IMR-90 (cell line): ENCODE measurements at regions not wholly inside any gene's neighbourhood (a gene's known extent, or its start where the extent isn't known, plus 50 kb on each side); places are given as distances from the start of the nearest gene placed in this dataset.

Experiments used
- ATAC-seq: fragments of 200-7000 bp; cut with Tn5 transposase; 2 replicates; pipeline ENCODE4 v1.9.1; 2020; ENCODE audit warnings: low read depth, mild to moderate bottlenecking, moderate library complexity
- BruUV-seq: library from RNA; stranded (reverse); fragments of 400-500 nt; replicated peaks from 2 replicates; lab custom pipeline; 2021; lab: Mats Ljungman, UMichigan
- CTCF ChIA-PET: fragments of 300-600 bp; formaldehyde crosslinking; extraction: SDS; loops from one replicate; lab custom pipeline; 2021; ENCODE audit warnings: antibody characterized with exemption; lab: Yijun Ruan, JAX
- POLR2A ChIA-PET: fragments of 300-600 bp; sonication (Branson Sonifier 250); formaldehyde crosslinking; loops from one replicate; lab custom pipeline; 2022; ENCODE audit warnings: antibody characterized with exemption; ENCODE audit not compliant: unreplicated experiment; lab: Charles Lee
- DNase-seq: peaks from one replicate; pipeline ENCODE4 v3.0.0; 2013
- H2AFZ ChIP-seq: replicated peaks from 2 replicates; pipeline ENCODE3; 2013; ENCODE audit warnings: low read length, mild to moderate bottlenecking; ENCODE audit not compliant: poor library complexity
- H2AK5ac ChIP-seq: 2 replicates; pipeline ENCODE4 v1.6.1; 2013; ENCODE audit warnings: low read depth, low read length, inconsistent platforms
- H2AK9ac ChIP-seq: replicated peaks from 2 replicates; pipeline ENCODE3; 2013; ENCODE audit warnings: mild to moderate bottlenecking, low read depth, low read length, moderate library complexity; ENCODE audit not compliant: poor library complexity
- H2BK120ac ChIP-seq: 2 replicates; pipeline ENCODE4 v1.6.1; 2013; ENCODE audit warnings: low read depth, low read length, inconsistent platforms
- H2BK15ac ChIP-seq: 3 replicates; pipeline ENCODE4 v1.6.1; 2013; ENCODE audit warnings: low read depth, low read length, inconsistent platforms
- H2BK20ac ChIP-seq: 2 replicates; pipeline ENCODE4 v1.6.1; 2013; ENCODE audit warnings: low read depth, mild to moderate bottlenecking, inconsistent platforms, low read length, moderate library complexity
- H2BK5ac ChIP-seq: 2 replicates; pipeline ENCODE4 v1.6.1; 2013; ENCODE audit warnings: mild to moderate bottlenecking, low read depth, low read length, inconsistent platforms; ENCODE audit not compliant: poor library complexity, severe bottlenecking
- H3K14ac ChIP-seq: replicated peaks from 2 replicates; pipeline ENCODE4 v1.6.1; 2013; ENCODE audit warnings: low read depth, low read length, inconsistent platforms
- H3K18ac ChIP-seq: 2 replicates; pipeline ENCODE4 v1.6.1; 2013; ENCODE audit warnings: low read depth, low read length, control low read depth
- H3K23ac ChIP-seq: 2 replicates; pipeline ENCODE4 v1.6.1; 2013; ENCODE audit warnings: low read depth, low read length, inconsistent platforms
- H3K27ac ChIP-seq: 2 replicates; pipeline ENCODE4 v1.5.1; 2013; ENCODE audit warnings: mild to moderate bottlenecking, control low read depth, low read length; ENCODE audit not compliant: insufficient read depth
- H3K27me3 ChIP-seq: 2 replicates; pipeline ENCODE4 v1.6.1; 2013; ENCODE audit warnings: low read length; ENCODE audit not compliant: control insufficient read depth, insufficient read depth
- H3K36me3 ChIP-seq: 2 replicates; pipeline ENCODE4 v1.6.1; 2013; ENCODE audit warnings: low read length, mixed read lengths; ENCODE audit not compliant: control insufficient read depth, insufficient read depth
- H3K4ac ChIP-seq: 2 replicates; pipeline ENCODE4 v1.6.1; 2013; ENCODE audit warnings: low read depth, low read length, inconsistent platforms
- H3K4me1 ChIP-seq: 2 replicates; pipeline ENCODE4 v1.6.1; 2013; ENCODE audit warnings: low read length, mixed read lengths; ENCODE audit not compliant: control insufficient read depth, insufficient read depth
- H3K4me2 ChIP-seq: 2 replicates; pipeline ENCODE4 v1.6.1; 2013; ENCODE audit warnings: low read depth, mild to moderate bottlenecking, control low read depth, low read length, moderate library complexity
- H3K4me3 ChIP-seq: 2 replicates; pipeline ENCODE4 v1.5.1; 2013; ENCODE audit warnings: low read depth, mild to moderate bottlenecking, control low read depth, low read length, moderate library complexity; ENCODE audit not compliant: insufficient read depth
- H3K56ac ChIP-seq: 2 replicates; pipeline ENCODE4 v1.6.1; 2013; ENCODE audit warnings: low read length, inconsistent platforms; ENCODE audit not compliant: insufficient read depth; ENCODE audit errors: extremely low read depth
- H3K79me1 ChIP-seq, 2 experiments: 2 replicates each; pipeline ENCODE4 v1.6.1; 2013; ENCODE audit warnings: low read length in 2 of 2, inconsistent platforms in 1 of 2, low read depth in 1 of 2
- H3K9ac ChIP-seq: 2 replicates; pipeline ENCODE4 v1.6.1; 2013; ENCODE audit warnings: low read depth, low read length, control low read depth
- H3K9me1 ChIP-seq: 2 replicates; pipeline ENCODE4 v1.6.1; 2013; ENCODE audit warnings: low read length, inconsistent platforms; ENCODE audit not compliant: insufficient read depth
- H3K9me3 ChIP-seq: 2 replicates; pipeline ENCODE4 v1.6.1; 2013; ENCODE audit warnings: low read length; ENCODE audit not compliant: control insufficient read depth, insufficient read depth
- H4K20me1 ChIP-seq: 2 replicates; pipeline ENCODE4 v1.6.1; 2013; ENCODE audit warnings: low read length, inconsistent platforms; ENCODE audit not compliant: insufficient read depth
- H4K5ac ChIP-seq: 2 replicates; pipeline ENCODE4 v1.6.1; 2013; ENCODE audit warnings: mild to moderate bottlenecking, low read depth, low read length, control low read depth
- H4K8ac ChIP-seq, 2 experiments: 2 replicates each; pipeline ENCODE4 v1.6.1; 2013; ENCODE audit warnings: low read depth in 2 of 2, low read length in 2 of 2, control low read depth in 1 of 2, inconsistent platforms in 1 of 2
- H4K91ac ChIP-seq: 2 replicates; pipeline ENCODE4 v1.6.1; 2013; ENCODE audit warnings: low read depth, low read length, inconsistent platforms; ENCODE audit not compliant: insufficient read depth
- CEBPB ChIP-seq: IDR thresholded peaks from 2 replicates; pipeline ENCODE4 v1.6.1; 2012; ENCODE audit warnings: low read depth, low read length, improper control_type of control experiment
- CHD1 ChIP-seq: IDR thresholded peaks from 2 replicates; pipeline ENCODE4 v1.6.1; 2012; ENCODE audit warnings: low read depth, low read length, improper control_type of control experiment
- FOS ChIP-seq: fragments of 150-350 bp; IDR thresholded peaks from 2 replicates; pipeline ENCODE4 v1.6.1; 2016; ENCODE audit warnings: low read depth, low read length
- MAFK ChIP-seq: IDR thresholded peaks from 2 replicates; pipeline ENCODE4 v1.6.1; 2012; ENCODE audit warnings: low read depth, low read length, improper control_type of control experiment
- MAZ ChIP-seq: IDR thresholded peaks from 2 replicates; pipeline ENCODE4 v1.6.1; 2012; ENCODE audit warnings: low read depth, mild to moderate bottlenecking, low read length, improper control_type of control experiment, moderate library complexity, borderline replicate concordance
- MXI1 ChIP-seq: IDR thresholded peaks from 2 replicates; pipeline ENCODE4 v1.6.1; 2012; ENCODE audit warnings: low read depth, mild to moderate bottlenecking, low read length, moderate library complexity, borderline replicate concordance
- RAD21 ChIP-seq: IDR thresholded peaks from 2 replicates; pipeline ENCODE4 v1.6.1; 2012; ENCODE audit warnings: low read length, improper control_type of control experiment
- SMC3 ChIP-seq: fragments of 150-350 bp; IDR thresholded peaks from 2 replicates; pipeline ENCODE4 v1.6.1; 2016; ENCODE audit warnings: low read depth, mild to moderate bottlenecking, antibody characterized with exemption, low read length, moderate library complexity
- WGBS, 2 experiments: methylation state at CpG; one replicate each; pipeline versions ENCODE4 v1.1.5 to v1.1.7; 2013; ENCODE audit warnings: missing lambda C conversion rate in 2 of 2; ENCODE audit not compliant: insufficient read length in 1 of 2; ENCODE audit errors: extremely low coverage in 2 of 2; 5-methylcytosine and 5-hydroxymethylcytosine counted together
- dilution Hi-C: fragments of 300-500 bp; cut with HindIII; formaldehyde crosslinking; loops from one replicate; pipeline ENCODE4 v1.14.3; 2018; ENCODE audit warnings: low sequenced_read_pairs; ENCODE audit not compliant: unreplicated experiment
- in situ Hi-C: fragments of 300-500 bp; cut with MboI; formaldehyde crosslinking; loops from 3 replicates; pipeline ENCODE4 v1.14.3; 2019; ENCODE audit warnings: low sequenced_read_pairs, inconsistent platforms, mixed read lengths
- intact Hi-C: fragments of 100-400 bp; cut with micrococcal nuclease; formaldehyde crosslinking; loops from 2 replicates; pipeline ENCODE4 v1.10.0; 2022
- TF ChIP-seq, protein P1 (sequence below): fragments of 150-350 bp; IDR thresholded peaks from 2 replicates; pipeline ENCODE4 v1.6.1; 2016; ENCODE audit warnings: low read depth, mild to moderate bottlenecking, low read length, moderate library complexity, borderline replicate concordance

DNA sequence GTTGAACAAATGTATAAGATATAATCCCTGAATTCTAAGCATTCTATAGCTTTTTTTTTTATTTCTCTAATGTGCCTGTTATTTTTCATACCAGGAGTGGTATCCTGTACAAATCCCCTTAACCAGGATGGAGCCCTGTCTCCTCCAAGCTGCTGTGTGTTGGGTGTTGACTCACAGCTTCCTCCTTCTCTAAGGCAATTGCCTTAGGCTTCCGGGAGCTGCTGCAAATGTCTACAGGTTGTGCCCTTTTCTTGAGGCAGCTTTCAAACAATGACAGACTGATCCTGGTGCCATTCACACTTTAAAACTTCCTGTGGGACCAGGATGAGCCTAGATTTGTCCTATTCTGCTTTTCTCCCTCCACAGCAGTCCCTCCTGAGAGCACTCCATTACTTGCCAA is 173.2 kb downstream of the BTBD3 start:
- Histone ChIP-seq H3K9ac (no peak overlapping the region), H3K4me1 (no peaks in the 10 kb centered on the region), H3K56ac (no peak overlapping the region), H3K9me3 (no peaks in the 10 kb centered on the region), H2BK20ac (no peak overlapping the region), H2BK15ac (no peak overlapping the region), H2BK120ac (no peak overlapping the region), H3K9me1 (no peaks in the 10 kb centered on the region), H3K36me3 (no peaks in the 10 kb centered on the region), H3K23ac (no peak overlapping the region), H3K14ac (no peak overlapping the region), H2AK9ac (no peak overlapping the region), H3K18ac (no peak overlapping the region), H3K79me1 (no peaks in the 10 kb centered on the region), H3K27me3 (no peaks in the 10 kb centered on the region), H3K4ac (no peak overlapping the region), H3K4me3 (no peak overlapping the region), H3K27ac (no peak overlapping the region), H3K4me2 (no peak overlapping the region), H2BK5ac (no peak overlapping the region), H4K91ac (no peak overlapping the region), H4K5ac (no peak overlapping the region), H4K8ac (no peak overlapping the region), H4K20me1 (no peaks in the 10 kb centered on the region), H2AK5ac (no peak overlapping the region), H2AFZ (no peak overlapping the region)
- in situ Hi-C loops = no loop called here
- ATAC-seq = no peak
- POLR2A ChIA-PET = no interaction called here
- CTCF ChIA-PET = interaction anchor here (0.6 kb wide), 1 partner anchor 244 kb away, joined by 3 read pairs; no protein-coding TSS in a partner anchor
- TF ChIP-seq RAD21 (no peak), MAZ (no peak), MXI1 (no peak), CEBPB (no peak), MAFK (no peak), FOS (no peak), SMC3 (no peak), CHD1 (no peak)
- TF ChIP-seq, protein P1, sequence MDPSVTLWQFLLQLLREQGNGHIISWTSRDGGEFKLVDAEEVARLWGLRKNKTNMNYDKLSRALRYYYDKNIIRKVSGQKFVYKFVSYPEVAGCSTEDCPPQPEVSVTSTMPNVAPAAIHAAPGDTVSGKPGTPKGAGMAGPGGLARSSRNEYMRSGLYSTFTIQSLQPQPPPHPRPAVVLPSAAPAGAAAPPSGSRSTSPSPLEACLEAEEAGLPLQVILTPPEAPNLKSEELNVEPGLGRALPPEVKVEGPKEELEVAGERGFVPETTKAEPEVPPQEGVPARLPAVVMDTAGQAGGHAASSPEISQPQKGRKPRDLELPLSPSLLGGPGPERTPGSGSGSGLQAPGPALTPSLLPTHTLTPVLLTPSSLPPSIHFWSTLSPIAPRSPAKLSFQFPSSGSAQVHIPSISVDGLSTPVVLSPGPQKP = no peak
- WGBS, 2 experiments = 80% methylated on average over 1 of the region's 1 CpG; no CpG with 5 or more reads in 1 of the 2 experiments
- DNase-seq = no peak
- dilution Hi-C loops = no loop called here
- no TSS peak for BruUV-seq
- intact Hi-C loops = no loop called here
